NCI-H345 treated with DMSO at 0.1 percent for 48 hours (cell line): ENCODE measurements at regions not wholly inside any gene's neighbourhood (a gene's known extent, or its start where the extent isn't known, plus 50 kb on each side); places are given as distances from the start of the nearest gene placed in this dataset.
"Not testable (repeated sequence)": the region's sequence is repeated elsewhere in the genome, so short reads cannot be mapped to it uniquely, and the experiment has no call there.

ENCODE experiments used
- DNase-seq: peaks from one replicate; lab custom pipeline; 2025; ENCODE audit not compliant: unreplicated experiment; lab: John Stamatoyannopoulos, UW

DNA sequence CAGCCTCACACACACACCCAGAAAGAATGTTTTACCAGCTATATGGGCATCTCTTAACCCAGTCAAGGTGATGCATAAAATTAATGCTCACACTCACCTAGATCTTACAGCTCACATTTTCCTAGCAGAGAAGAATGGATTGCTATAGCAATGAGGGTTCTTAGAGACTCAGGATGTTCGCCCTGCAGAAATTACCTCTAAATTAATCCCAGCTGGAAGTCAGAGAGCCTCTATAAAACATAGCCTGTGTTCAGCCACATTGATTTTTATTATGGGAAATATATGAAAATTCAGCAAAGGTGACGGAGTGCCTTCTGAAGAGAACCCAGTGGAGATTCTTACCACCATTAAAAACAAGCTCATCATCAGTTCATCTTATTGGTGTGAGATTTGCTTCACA lies 528.3 kb upstream of the ZFP42 start:
- DNase-seq: no peak

DNA sequence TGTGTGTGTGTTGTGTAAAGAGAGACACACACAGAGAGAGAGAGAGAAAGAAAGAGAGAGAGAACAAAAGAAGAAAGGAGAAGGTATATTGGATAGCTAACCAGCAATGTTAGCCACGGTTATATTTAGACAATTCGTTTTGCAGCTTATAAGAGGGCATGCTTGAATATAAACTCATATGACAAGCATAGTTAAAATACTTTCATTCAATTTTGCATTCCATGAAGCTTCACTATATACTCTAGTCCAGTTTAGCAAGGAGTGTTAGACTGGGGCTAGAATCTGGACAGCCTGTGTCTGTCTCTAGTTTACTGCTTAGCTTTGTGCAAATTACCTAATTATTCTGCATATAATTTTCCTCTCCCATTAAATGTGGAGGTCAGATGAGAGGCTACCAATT lies 525.9 kb upstream of the ZFP42 start:
- DNase-seq: no peak

DNA sequence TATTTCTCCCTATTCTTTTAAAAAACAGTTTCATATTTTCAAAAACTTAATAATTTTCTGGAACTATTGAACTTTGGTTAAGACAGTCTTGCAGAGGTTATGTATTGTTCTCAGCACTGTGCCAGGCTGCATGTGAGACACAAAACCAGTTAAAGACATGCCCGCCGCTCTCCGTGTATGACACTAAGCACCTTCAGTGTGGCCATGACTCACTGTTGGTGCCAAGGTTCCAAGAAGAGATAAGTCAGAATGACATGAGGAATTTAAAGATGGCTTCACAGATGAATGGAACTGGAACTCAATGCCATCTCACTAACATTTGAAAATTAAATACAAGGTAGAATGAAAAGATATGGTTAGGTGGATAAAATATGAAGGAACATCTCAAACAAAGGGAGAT lies 525.5 kb upstream of the ZFP42 start:
- DNase-seq: no peak

DNA sequence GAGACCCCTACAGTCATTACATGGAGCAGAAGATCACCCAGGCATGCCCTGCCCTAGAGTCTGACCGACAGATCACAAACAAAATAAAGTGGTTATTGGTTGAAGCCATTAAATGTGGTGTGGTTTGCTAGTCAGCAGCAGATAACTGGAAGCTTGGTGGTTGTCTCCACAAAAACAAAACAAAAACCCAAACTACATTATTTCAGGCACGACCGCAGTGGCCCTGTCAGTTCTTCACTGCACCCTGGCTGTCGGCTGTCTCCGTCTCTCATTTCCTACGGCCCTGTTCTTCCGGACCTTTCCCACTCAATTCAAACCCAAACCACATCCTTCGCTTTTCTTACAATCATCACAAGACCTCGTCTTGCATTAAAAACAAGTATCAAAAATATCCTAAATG lies 521.3 kb upstream of the ZFP42 start:
- DNase-seq: no peak

DNA sequence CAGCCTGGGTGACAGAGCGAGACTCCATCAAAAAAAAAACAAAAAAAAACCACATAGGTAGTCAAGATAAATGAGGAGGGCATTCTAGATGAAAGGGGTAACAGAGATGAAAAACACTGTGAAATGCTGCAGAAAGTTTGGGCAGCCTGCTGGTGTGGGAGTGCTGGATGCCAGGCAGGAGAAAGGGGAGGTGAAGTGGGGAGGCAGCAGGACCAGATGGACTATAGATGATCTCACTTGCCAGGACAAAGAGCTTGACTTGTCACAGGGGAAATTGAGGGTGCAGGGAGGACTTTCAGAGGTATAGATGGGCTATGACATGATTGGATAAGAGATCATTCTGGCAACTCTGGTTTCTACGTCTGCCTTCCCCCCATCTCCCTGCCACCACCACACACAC lies 519.7 kb upstream of the ZFP42 start:
- no peak for DNase-seq

DNA sequence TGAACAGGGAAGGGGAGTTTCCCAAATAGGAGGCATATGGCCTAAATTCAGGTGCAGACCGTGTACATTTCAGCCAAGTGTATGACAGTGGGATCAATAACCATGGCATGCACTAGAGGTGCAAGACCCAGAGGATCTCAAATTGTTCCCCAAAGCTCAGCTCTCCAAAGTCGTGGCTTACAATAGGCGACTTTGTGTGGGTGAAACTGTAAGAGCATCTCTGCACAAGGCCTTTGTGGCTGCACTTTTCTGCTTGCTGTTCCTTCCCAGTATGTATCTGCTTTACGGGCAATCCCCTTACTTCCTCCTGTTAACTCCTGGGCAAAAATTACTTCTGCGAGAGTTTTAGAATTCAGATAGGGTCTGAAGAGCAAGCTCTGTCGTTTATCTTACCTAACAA lies 518.3 kb upstream of the ZFP42 start:
- no peak for DNase-seq

DNA sequence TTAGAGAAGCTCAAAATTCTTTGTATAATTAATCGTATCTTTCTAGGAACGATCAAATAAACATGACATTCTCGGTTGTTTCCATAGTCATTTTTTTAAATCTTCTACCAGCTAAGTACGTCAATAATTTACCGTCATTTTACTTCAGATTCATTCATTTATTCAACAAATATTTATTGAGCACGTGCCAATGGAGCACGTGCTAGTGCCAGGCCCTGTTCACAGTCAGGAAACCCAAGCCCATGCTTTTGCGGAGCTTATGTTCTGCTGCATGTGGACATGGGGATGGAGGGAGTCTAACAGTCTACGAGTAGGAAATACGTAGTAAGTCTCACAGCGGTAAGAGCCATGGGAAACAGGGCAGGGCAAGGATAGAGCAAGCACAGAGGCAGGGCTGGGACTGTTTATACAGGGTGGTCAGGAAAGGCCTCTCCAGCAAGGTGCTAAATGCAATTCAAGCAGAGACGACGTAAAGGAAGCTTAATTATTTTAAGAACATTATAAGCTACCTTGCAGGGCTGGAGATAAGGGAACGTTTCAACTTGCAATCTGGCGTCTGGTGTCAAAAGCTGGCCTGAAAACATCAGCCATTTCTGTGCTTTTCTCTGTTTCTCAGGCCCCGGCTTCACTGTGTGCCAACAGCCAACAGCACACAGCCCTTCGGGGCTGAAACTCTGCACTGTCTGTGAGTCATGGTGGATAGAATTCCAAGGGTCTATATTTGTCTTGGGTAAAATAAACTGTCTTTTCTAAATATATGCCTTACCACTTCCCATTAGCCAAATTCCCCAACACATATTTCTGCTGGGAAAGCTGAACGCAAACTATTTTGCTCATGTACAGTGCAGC lies 517.1 kb upstream of the ZFP42 start:
- DNase-seq: no peak

DNA sequence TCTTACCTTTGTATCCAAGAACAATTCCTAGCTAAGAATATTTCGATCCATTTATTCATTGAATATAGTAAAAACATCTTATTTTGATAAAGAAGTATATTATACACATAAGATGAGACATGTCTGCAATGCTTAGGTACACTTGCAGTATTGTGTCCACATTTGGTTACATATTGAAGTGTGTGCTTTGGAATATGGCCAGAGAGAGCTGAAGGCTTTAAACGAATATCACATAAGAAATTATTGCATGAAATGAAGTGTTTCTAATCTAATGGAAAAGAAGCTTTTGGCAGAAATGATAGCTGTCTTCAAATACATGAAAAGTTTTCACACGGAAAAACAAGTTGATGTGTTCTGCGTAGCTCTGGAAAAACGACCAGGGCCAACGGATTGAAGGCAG lies 516.1 kb upstream of the ZFP42 start:
- DNase-seq: no peak

DNA sequence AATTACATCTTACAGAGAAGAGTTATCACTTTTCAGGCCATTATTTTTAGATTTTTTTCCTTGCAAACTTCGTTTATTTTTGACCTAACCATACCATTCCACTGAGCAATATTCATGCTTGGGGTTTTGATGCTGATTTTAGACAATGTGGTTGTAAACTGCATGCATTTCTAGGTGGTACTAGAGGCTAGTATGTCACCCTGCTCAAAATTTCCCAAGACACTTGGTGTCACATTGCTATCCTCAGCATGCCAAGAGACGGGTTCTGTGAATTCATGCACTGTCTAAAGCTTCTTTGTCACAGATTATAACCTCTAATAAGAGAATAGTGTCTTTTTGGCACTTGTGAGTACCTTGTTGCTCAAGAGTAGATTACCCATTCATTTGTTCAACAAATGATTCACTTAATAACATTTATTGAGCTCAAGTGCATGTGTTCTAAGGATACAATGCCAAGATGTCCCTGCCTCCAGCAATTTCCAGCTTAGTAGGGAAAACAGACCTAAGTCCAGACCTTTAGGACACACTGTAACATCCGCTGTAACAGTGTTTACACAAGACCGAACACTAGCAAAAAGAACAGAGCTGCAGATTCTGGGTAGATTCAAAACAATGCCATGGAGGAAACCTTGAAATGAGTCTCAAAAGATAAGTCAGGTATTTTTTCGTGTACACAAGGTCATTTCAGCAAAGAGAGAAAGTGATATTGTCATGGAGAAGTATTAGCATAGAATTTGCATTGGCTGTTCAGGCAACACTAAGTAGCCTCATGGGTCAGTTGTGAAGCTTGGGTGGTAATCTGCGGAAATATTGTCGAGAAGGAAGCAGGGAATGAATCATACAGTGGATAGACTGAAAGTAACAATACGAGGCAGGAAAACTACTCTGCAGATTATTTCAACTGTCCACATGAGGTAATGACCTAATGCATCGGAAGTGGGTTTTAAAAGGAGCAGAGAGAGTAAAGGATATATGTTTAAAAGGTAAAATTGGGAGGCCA lies 515.1 kb upstream of the ZFP42 start:
- no peak for DNase-seq

DNA sequence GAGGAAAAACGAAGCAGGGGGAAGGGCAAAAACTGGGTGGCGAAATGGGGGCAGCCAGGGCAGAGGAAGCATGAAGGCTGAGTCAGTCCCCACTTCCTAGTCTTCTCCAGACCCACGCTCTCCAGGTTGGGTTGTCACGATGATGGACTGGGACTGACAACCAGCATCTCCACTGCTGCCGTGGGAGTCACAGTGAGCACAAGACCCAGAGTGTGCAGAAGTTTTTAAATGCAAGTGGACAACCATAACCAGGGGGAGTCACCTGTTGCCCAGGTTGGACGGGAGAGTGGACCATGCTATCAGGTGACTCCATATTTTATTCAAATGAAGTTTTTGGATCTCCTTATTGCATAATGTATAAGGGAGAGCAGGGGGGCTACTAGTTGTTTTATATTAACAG lies 511.4 kb upstream of the ZFP42 start:
- DNase-seq: no peak

DNA sequence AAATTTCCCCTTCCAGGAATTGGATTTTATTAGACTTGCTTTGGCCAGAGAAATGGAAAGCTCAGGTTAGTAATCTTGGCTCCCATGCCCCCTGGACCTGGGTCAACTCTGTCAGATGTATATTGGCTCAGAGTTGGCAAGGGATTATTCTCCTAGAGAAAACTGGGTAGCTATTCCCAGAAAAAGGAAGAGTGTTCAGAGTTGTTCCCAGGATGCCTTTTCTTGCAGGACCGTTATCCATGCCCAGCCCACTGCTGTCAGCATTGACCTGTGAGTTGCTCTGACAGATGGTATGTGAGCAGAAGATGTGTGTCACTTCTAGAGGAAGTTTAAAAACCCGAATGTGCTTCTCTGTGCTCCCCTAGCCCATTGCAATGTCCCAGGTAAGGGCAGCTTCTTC lies 509.9 kb upstream of the ZFP42 start:
- DNase-seq: no peak

DNA sequence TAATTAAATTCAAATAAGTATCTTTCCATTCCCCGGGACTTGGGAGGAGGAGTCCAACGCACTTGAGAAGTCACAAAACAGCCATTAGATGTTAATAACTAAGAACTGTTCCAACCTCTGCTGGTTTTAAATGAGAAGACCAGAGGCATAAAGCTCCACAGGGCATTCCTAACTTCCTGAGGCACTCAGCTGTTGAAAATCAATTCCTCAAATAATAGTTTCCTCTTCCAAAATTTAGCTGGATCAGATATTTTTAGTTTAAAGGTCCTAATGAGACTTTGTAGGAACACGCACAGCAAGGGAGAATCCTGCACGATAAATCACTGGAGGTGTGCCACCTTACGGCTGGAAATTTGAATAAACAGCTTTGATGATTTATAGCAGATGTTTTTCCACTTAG lies 504.3 kb upstream of the ZFP42 start:
- DNase-seq: no peak

DNA sequence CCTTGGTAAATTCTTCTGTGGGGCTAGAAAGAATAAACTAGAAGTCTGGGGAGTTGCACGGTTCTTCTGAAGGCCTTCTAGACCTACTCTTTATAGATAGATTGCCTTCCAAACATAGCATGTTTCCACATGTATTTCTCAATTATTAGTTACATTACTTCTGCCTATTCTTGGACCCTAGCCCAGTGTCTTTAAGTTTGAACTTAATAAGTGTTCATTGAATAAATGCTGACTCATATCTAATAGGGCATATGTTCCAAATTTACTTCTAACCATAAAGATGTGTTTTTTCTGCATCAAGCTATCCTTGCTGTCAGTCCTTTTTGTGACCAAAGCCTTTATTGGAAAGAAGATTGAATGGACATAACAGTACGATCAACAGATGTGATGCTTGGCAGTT lies 503.6 kb upstream of the ZFP42 start:
- DNase-seq: no peak

DNA sequence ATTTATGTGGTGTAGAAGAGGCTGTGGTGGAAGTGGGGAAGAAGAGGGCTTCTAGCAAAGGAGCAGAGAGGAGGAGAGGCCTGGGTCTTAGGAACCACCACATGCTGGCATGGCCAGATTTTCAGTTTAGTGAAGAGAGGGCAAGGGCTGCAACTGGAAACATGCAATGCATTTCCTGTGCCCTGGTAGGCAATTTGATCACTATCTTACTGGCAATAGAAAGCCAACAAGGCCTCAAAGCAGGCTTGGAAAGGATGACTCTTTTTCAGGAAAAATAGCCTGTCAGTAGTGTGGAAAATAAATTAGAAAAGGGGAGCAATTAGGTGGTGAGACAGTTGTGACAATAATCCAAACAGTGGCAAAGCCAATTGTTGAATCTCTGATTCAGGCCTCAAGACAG lies 501.9 kb upstream of the ZFP42 start:
- DNase-seq: no peak

DNA sequence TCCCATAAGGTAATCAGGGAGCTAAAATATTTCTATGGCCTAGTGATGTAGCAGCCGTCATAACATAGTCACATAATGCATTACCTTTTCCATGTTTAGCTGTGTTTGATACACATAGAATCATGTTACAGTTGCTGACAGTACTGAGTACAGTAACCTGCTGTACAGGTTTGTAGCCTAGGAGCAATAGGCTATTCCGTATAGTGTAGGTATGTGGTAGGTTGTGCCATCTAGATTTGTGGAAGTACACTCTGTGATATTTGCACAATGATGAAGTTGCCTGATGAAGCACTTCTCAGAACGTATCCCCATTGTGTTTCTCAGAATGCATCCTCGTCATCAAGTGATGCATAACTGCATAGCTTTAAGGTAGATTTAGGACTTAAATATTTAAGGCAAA lies 495.6 kb upstream of the ZFP42 start:
- DNase-seq: no peak

DNA sequence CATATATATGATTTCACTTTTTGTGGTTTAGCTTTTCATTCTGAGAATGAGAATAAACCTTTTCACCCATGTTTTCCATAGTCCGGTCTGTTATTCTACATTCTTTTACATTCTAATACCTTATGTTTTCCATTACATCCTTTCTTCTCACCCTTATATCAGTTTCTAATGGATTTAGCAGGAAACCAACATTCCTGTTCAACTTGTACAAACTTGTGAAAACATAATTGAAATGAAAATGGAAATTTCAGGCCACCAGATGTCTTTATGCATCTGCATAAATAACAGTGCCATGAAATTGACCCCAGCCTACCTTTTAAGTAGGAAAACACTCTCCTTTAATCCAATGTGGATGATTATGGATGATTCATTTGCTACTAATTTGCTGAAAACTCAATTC lies 494.8 kb upstream of the ZFP42 start:
- no peak for DNase-seq

DNA sequence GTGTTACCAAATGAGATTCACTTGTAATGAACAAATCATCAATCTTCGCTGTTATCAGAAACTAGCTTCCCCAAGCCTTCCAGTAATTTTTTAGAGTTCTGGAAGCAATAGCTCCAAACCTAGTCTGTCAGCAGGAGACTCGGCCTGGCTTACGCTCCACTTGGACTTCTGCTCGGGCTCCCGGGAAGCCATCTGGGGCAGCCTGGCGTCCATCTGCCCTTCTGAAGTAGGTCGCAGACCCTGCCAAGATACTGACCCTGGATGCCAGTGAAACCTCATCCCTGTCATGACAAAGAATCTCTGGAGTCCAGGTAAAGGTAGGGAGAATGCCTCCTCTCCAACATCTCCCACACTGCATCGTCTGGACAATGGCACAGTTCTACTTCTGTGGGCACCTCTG lies 493.8 kb upstream of the ZFP42 start:
- DNase-seq: no peak

DNA sequence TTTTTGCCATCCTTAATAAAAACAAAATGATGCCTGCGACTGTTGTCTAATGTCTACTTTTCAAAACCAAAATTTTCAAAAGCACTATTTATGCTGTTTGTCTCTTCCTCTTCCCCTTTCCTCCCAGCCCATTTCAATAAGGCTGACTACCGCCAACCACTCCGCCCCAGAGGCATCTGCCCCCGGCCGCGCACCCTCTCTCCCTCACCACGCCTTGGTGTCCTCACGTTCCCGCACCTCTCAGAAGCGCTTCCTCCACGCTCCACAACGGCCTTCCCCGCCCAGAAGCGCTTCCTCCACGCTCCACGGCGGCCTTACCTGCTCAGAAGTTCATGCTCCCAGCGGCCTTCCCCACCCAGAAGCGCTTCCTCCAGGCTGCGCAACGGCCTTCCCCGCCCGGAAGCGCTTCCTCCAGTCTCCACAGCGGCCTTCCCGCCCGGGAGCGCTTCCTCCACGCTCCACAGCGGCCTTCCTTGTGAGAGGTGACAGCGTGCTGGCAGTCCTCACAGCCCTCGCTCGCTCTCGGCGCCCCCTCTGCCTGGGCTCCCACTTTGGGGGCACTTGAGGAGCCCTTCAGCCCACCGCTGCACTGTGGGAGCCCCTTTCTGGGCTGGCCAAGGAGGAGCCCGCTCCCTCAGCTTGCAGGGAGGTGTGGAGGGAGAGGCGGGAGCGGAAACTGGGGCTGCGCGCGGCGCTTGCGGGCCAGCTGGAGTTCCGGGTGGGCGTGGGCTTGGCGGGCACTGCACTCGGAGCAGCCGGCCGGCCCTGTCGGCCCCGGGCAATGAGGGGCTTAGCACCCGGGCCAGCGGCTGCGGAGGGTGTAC lies 490.4 kb upstream of the ZFP42 start:
- no peak for DNase-seq

DNA sequence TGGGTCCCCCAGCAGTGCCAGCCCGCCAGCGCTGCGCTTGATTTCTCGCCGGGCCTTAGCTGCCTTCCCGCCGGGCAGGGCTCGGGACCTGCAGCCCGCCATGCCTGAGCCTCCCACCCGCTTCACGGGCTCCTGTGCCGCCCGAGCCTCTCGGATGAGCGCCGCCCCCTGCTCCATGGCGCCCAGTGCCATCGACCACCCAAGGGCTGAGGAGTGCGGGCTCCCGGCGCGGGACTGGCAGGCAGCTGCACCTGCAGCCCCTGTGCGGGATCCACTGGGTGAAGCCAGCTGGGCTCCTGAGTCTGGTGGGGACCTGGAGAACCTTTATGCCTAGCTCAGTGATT lies 489.8 kb upstream of the ZFP42 start:
- DNase-seq: not testable (repeated sequence)

DNA sequence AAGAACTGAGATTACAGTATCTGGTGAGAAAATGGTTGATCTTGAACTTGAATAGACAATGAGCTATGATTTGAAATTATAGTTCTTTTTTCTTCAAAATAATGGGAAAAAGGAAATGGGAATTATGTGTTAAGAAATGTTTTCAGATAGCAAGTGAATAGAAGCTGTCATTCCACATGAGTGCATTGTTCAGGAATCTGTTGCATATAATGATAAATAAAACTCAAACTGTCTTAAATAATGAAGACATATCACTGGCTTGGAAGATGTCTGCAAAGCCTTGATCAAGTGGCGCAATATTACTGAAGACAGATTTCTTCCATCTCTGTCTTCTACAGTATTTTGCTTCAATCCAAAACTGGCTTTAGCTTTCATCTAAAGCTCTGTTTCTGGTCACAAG lies 479.3 kb upstream of the ZFP42 start:
- no peak for DNase-seq

DNA sequence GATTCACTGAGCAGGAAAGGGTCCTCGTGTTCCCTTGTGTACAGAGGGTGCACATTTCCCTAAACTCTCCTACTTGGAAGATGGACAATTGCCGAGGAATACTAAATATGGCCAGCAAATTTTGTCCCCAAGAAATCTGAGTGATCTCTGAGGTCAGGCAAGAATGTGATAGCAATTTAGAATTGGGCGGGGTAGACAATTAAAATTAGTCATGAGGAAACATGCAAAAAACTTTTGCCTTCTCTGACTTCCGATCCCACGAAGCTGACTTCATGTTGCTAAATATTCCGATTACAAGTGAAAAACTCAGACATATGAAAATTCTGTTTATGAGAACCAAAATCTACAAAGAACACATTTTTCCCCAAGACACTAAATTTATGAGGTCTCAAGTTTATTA lies 453.9 kb upstream of the ZFP42 start:
- DNase-seq: no peak
